OCI-LY7 (cell line): ENCODE measurements at regions not wholly inside any gene's neighbourhood (a gene's known extent, or its start where the extent isn't known, plus 50 kb on each side); places are given as distances from the start of the nearest gene placed in this dataset.

Experiments
- EZH2phosphoT487 ChIP-seq: fragments of 200-600 bp; sonication (generic); IDR thresholded peaks from 2 replicates; pipeline ENCODE4 v1.6.1; 2018; ENCODE audit warnings: low read depth, borderline replicate concordance, mild to moderate bottlenecking, mixed run types, antibody characterized with exemption, low read length, moderate library complexity, mixed read lengths
- TF ChIP-seq, protein P1 (sequence below): fragments of 200-600 bp; sonication (generic); conservative IDR thresholded peaks from 2 replicates; pipeline ENCODE4 v1.5.1; 2014; ENCODE audit warnings: mild to moderate bottlenecking, antibody characterized with exemption, low read length, moderate library complexity, mixed read lengths

- TF ChIP-seq EZH2phosphoT487: no peak
- TF ChIP-seq, protein P1, sequence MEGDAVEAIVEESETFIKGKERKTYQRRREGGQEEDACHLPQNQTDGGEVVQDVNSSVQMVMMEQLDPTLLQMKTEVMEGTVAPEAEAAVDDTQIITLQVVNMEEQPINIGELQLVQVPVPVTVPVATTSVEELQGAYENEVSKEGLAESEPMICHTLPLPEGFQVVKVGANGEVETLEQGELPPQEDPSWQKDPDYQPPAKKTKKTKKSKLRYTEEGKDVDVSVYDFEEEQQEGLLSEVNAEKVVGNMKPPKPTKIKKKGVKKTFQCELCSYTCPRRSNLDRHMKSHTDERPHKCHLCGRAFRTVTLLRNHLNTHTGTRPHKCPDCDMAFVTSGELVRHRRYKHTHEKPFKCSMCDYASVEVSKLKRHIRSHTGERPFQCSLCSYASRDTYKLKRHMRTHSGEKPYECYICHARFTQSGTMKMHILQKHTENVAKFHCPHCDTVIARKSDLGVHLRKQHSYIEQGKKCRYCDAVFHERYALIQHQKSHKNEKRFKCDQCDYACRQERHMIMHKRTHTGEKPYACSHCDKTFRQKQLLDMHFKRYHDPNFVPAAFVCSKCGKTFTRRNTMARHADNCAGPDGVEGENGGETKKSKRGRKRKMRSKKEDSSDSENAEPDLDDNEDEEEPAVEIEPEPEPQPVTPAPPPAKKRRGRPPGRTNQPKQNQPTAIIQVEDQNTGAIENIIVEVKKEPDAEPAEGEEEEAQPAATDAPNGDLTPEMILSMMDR: no peak
These were observed 352.0 kb upstream of the KAZN start for GRCh38 chr1:14246471-14246870.
